Panc1 (cell line): ENCODE measurements at regions not wholly inside any gene's neighbourhood (a gene's known extent, or its start where the extent isn't known, plus 50 kb on each side); places are given as distances from the start of the nearest gene placed in this dataset.

Experiments
- ATAC-seq: fragments of 200-7000 bp; cut with Tn5 transposase; 2 replicates; pipeline ENCODE4 v1.9.1; 2020; ENCODE audit warnings: mild to moderate bottlenecking, moderate library complexity
- BruUV-seq: library from RNA; stranded (reverse); fragments of 400-500 nt; replicated peaks from 2 replicates; lab custom pipeline; 2021; lab: Mats Ljungman, UMichigan
- CTCF ChIA-PET: fragments of 300-600 bp; sonication (Branson Sonifier 250); formaldehyde crosslinking; loops from one replicate; lab custom pipeline; 2022; ENCODE audit warnings: antibody characterized with exemption; lab: Charles Lee
- POLR2A ChIA-PET: fragments of 300-600 bp; sonication (Branson Sonifier 250); formaldehyde crosslinking; loops from one replicate; lab custom pipeline; 2022; ENCODE audit warnings: antibody characterized with exemption; lab: Charles Lee
- DNase-seq: peaks from one replicate; pipeline ENCODE4 v3.0.0-alpha.2; 2010; ENCODE audit warnings: low read depth, low spot score
- H3K27ac ChIP-seq: 2 replicates; pipeline ENCODE4 v1.5.1; 2011; ENCODE audit warnings: mild to moderate bottlenecking, low read length, inconsistent platforms
- H3K27me3 ChIP-seq: fragments of 200-500 bp; sonication (Bioruptor generic); 2 replicates; pipeline ENCODE4 v1.6.0; 2014; ENCODE audit warnings: low read length, inconsistent platforms; ENCODE audit not compliant: control insufficient read depth, insufficient read depth
- H3K36me3 ChIP-seq: fragments of 200-500 bp; sonication (Bioruptor generic); 2 replicates; pipeline ENCODE4 v1.5.1; 2014; ENCODE audit warnings: inconsistent platforms, mild to moderate bottlenecking, low read length, moderate library complexity; ENCODE audit not compliant: control insufficient read depth, insufficient read depth
- H3K4me1 ChIP-seq: 2 replicates; pipeline ENCODE4 v1.5.1; 2011; ENCODE audit warnings: inconsistent platforms, mild to moderate bottlenecking, low read length, moderate library complexity; ENCODE audit not compliant: control insufficient read depth, insufficient read depth
- H3K4me3 ChIP-seq, 2 experiments: 2 replicates each; pipeline ENCODE4 v1.5.1; 2011 to 2012; ENCODE audit warnings: low read depth in 2 of 2, low read length in 2 of 2, mild to moderate bottlenecking in 2 of 2, inconsistent platforms in 1 of 2, moderate library complexity in 1 of 2
- H3K9me3 ChIP-seq: fragments of 200-500 bp; sonication (Bioruptor generic); 2 replicates; pipeline ENCODE4 v1.5.1; 2014; ENCODE audit warnings: low read depth, mild to moderate bottlenecking, inconsistent platforms, low read length, moderate library complexity; ENCODE audit not compliant: control insufficient read depth, insufficient read depth
- CTCF ChIP-seq: fragments of 450-650 bp; IDR thresholded peaks from 2 replicates; pipeline ENCODE4 v1.5.1; 2017; ENCODE audit warnings: mild to moderate bottlenecking
- POLR2AphosphoS5 ChIP-seq: IDR thresholded peaks from 2 replicates; pipeline ENCODE4 v1.6.1; 2012; ENCODE audit warnings: mild to moderate bottlenecking, low read depth, low read length, moderate library complexity
- SIN3A ChIP-seq: IDR thresholded peaks from 2 replicates; pipeline ENCODE4 v1.6.1; 2012; ENCODE audit warnings: low read depth, mild to moderate bottlenecking, low read length, moderate library complexity, borderline replicate concordance; ENCODE audit not compliant: insufficient read depth
- TCF7L2 ChIP-seq: IDR thresholded peaks from 2 replicates; pipeline ENCODE4 v1.6.1; 2011; ENCODE audit warnings: mild to moderate bottlenecking, low read depth, low read length, inconsistent platforms
- in situ Hi-C: cut with HindIII; loops from 2 replicates; pipeline ENCODE4 v1.10.0; 2016; ENCODE audit warnings: low sequenced_read_pairs, low pct_unique_long_range_greater_than_20kb
- intact Hi-C: fragments of 100-400 bp; cut with micrococcal nuclease; formaldehyde crosslinking; loops from one replicate; pipeline ENCODE4 v1.10.0; 2022; ENCODE audit not compliant: unreplicated experiment
- TF ChIP-seq, protein P1 (sequence below), 2 experiments: IDR thresholded peaks; 2 replicates each; pipeline ENCODE4 v1.6.1; 2011 to 2012; ENCODE audit warnings: low read depth in 2 of 2, control low read depth in 1 of 2, low read length in 1 of 2, mild to moderate bottlenecking in 1 of 2, moderate library complexity in 1 of 2; ENCODE audit not compliant: insufficient read depth in 1 of 2

- TF ChIP-seq TCF7L2 (no peak), POLR2AphosphoS5 (no peak), CTCF (no peak), SIN3A (no peak)
- TF ChIP-seq, protein P1, sequence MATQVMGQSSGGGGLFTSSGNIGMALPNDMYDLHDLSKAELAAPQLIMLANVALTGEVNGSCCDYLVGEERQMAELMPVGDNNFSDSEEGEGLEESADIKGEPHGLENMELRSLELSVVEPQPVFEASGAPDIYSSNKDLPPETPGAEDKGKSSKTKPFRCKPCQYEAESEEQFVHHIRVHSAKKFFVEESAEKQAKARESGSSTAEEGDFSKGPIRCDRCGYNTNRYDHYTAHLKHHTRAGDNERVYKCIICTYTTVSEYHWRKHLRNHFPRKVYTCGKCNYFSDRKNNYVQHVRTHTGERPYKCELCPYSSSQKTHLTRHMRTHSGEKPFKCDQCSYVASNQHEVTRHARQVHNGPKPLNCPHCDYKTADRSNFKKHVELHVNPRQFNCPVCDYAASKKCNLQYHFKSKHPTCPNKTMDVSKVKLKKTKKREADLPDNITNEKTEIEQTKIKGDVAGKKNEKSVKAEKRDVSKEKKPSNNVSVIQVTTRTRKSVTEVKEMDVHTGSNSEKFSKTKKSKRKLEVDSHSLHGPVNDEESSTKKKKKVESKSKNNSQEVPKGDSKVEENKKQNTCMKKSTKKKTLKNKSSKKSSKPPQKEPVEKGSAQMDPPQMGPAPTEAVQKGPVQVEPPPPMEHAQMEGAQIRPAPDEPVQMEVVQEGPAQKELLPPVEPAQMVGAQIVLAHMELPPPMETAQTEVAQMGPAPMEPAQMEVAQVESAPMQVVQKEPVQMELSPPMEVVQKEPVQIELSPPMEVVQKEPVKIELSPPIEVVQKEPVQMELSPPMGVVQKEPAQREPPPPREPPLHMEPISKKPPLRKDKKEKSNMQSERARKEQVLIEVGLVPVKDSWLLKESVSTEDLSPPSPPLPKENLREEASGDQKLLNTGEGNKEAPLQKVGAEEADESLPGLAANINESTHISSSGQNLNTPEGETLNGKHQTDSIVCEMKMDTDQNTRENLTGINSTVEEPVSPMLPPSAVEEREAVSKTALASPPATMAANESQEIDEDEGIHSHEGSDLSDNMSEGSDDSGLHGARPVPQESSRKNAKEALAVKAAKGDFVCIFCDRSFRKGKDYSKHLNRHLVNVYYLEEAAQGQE (IDR thresholded peaks at IDR 0.05; ENCODE audit: insufficient read depth in 1 of 2, low read depth in 2 of 2, low read length in 1 of 2) = no peak
- ATAC-seq (no peak), DNase-seq (no peak)
- Histone ChIP-seq H3K27me3 (no peaks in the 10 kb centered on the region), H3K27ac (no peak overlapping the region), H3K4me1 (no peaks in the 10 kb centered on the region), H3K4me3 (no peak overlapping the region), H3K9me3 (no peaks in the 10 kb centered on the region), H3K36me3 (no peaks in the 10 kb centered on the region; the same call in 1 of the 2 replicates)
- intact Hi-C loops (no loop called here), in situ Hi-C loops (no loop called here)
- ChIA-PET POLR2A (no interaction called here), CTCF (no interaction called here)
- no TSS peak for BruUV-seq
Measured at GRCh38 chr5:27908341-27908740, 870.0 kb upstream of the CDH9 start.

- no peak overlapping the region for H3K27ac ChIP-seq
- ATAC-seq = no peak
- peak; percentile 35 for DNase-seq
- intact Hi-C loops (no loop called here), in situ Hi-C loops (no loop called here)
- H3K36me3 ChIP-seq = no peaks in the 10 kb centered on the region; the same call in 1 of the 2 replicates
- no peaks in the 10 kb centered on the region for H3K27me3 ChIP-seq
- ChIA-PET POLR2A (no interaction called here), CTCF (no interaction called here)
- H3K4me3 ChIP-seq = no peak overlapping the region
- TF ChIP-seq, protein P1 (IDR thresholded peaks at IDR 0.05; ENCODE audit: insufficient read depth in 1 of 2, low read depth in 2 of 2, low read length in 1 of 2) = no peak
- peak; percentile 22; the same call in 1 of the 2 replicates for TF ChIP-seq TCF7L2
- no TSS peak for BruUV-seq
- H3K4me1 ChIP-seq = no peaks in the 10 kb centered on the region
- H3K9me3 ChIP-seq = no peaks in the 10 kb centered on the region
Measured at GRCh38 chr5:27906931-27907601, 868.7 kb upstream of the CDH9 start.
